Activated naive CD4-positive, alpha-beta T cell treated with anti-CD3 and anti-CD28 coated beads, Interleukin-2, amount 50 U/mL, for 72 hours (primary cell): ENCODE measurements at regions not wholly inside any gene's neighbourhood (a gene's known extent, or its start where the extent isn't known, plus 50 kb on each side); places are given as distances from the start of the nearest gene placed in this dataset.

Experiments
- ATAC-seq, 2 donors: fragments of 150-1000 bp; cut with Tn5 transposase; 2 replicates each; pipeline ENCODE4 v1.10.0; 2021; ENCODE audit warnings: mild to moderate bottlenecking in 2 of 2, moderate library complexity in 2 of 2
- DNase-seq, 2 donors: peaks; one replicate each; pipeline ENCODE4 v3.0.0; 2021 to 2022; ENCODE audit warnings: low spot score in 2 of 2
- H3K27ac Mint-ChIP-seq, 2 donors: one replicate each; pipeline ENCODE4 v1.8.0; 2022; ENCODE audit warnings: mild to moderate bottlenecking in 2 of 2, mixed read lengths in 2 of 2
- H3K36me3 Mint-ChIP-seq, 2 donors: one replicate each; pipeline ENCODE4 v1.8.0; 2022; ENCODE audit warnings: mixed read lengths in 2 of 2
- H3K9me3 Mint-ChIP-seq, 2 donors: one replicate each; pipeline ENCODE4 v1.8.0; 2022; ENCODE audit warnings: mixed read lengths in 2 of 2

DNA sequence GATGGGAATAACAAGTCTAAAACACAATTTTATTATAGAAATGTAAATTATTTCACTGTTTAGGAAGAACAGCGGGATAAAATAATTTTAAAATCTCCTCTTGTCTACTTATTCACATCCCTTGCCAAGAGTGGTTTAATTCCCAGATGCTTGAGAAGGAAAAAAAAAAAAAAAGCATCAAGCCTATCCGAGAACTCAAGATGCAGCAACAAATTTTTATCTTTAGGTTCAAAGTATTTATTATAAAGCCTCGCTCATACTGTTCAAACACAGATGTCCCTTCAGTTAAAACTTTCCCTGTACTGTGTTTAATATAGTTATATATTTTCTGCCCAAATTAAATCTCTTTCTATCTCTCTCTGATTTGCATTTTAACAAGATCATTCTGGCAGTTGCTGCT, 1615.8 kb downstream of the PLA2G4A start:
- no peak for ATAC-seq
- Mint-ChIP-seq H3K27ac (no peak overlapping the region), H3K36me3 (no peaks in the 10 kb centered on the region), H3K9me3 (peaks cover 0 to 4% of the 10 kb centered on the region in 2 donors)
- DNase-seq, result no peak

DNA sequence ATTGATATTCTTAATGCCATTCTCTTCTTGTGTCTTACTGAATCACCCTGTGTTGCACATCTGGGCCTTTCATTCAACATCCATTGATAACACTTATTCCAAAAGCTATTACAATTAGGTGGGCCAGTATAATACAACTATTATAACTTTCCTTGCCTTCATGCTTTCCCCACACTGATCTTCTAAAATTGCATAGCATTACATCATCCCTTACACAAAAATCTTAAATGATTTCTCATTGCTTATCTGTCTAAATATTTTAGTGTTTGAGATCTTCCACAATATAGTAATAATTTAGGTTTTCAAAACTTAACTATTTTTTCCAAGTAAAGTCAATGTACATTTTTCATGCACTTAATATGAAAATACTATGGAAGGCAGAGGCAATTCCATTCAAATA, 1634.1 kb downstream of the PLA2G4A start:
- DNase-seq (no peak), ATAC-seq (no peak)
- Mint-ChIP-seq H3K9me3 (peaks cover 5% of the 10 kb centered on the region in 2 donors), H3K36me3 (no peaks in the 10 kb centered on the region), H3K27ac (no peak overlapping the region)

- H3K36me3 Mint-ChIP-seq, result no peaks in the 10 kb centered on the region
- DNase-seq (no peak), ATAC-seq (no peak)
- peaks cover 0 to 3% of the 10 kb centered on the region in 2 donors for H3K9me3 Mint-ChIP-seq
- H3K27ac Mint-ChIP-seq, result no peak overlapping the region
Observed at GRCh38 chr1:188463919-188464318, 1635.2 kb downstream of the PLA2G4A start.

DNA sequence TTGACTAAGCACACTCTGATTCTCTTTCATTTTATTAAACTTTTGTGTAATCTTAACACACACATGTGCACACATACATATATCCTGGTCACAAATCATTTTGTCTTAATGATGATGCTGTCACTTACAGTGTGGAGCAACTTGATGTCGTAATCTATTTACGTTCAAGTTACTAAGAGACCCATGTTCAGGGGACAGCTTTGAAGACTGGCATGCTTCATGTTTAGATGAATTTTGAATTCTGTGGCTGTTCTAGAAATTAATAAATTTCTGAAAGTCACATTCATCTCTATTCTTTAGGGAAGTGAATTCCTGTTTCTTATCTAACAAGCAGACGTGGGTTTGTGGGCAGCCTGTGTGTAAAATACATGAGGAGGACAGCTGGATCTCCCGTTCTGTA, 1637.8 kb downstream of the PLA2G4A start:
- Mint-ChIP-seq H3K27ac (no peak overlapping the region), H3K9me3 (peaks cover 0 to 3% of the 10 kb centered on the region in 2 donors), H3K36me3 (no peaks in the 10 kb centered on the region)
- DNase-seq (no peak), ATAC-seq (no peak)

DNA sequence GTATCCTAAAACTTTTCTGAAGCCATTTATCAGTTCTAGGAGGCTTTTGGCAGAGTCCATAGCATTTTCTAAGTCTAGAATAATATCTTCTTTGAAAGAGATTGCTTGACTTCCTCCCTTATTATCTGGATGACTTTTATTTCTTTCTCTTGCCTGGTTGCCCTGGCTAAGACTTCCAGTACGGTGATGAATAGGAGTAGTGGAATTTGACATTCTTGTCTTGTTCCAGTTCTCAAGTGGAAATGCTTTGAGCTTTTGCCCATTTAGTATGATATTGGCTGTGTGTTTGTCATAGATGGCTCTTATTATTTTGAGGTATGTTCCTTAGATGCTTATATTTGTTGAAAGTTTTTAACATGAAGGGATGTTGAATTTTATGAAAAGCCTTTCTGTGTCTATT, 1647.9 kb downstream of the PLA2G4A start:
- Mint-ChIP-seq H3K27ac (no peak overlapping the region), H3K36me3 (no peaks in the 10 kb centered on the region), H3K9me3 (peaks cover 17 to 20% of the 10 kb centered on the region in 2 donors)
- DNase-seq (no peak), ATAC-seq (no peak)

DNA sequence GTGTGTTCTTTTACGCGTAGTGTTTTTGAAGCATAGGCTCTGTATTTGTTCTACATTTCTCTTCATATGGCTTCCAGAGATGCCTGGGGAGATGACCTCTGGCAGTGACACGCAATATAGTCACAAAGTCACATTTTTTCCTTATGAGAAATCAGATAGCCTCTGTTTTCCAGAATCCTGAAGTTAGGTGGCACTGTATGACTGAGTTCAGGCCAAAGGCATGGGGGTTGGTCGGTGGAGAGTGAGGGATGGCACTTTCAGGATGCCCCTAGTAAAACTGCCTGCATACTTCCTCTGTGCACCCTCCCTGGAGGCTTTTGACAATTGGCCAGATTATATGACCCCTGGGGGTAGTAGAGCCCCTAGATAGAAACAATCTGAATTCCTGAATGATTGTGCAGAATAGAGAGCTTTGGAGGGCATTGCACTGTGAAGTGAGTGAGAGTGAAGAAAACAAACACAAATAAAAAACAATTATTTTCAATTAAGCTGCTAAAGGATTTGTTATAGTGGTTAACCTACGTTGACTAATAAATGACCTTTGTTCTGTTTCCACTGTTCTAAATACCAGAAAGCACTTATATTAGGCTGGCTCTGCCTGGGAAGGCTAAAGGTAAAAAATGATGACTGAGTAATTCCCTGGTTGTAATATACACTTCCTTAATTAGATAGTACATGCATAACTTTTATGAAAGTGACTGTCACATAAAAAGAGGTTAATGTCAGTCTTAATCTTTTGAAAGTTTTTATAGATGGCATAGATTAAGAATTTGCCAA, 1660.8 kb downstream of the PLA2G4A start:
- Mint-ChIP-seq H3K9me3 (peaks cover 0 to 7% of the 10 kb centered on the region in 2 donors), H3K36me3 (no peaks in the 10 kb centered on the region), H3K27ac (no peak overlapping the region)
- ATAC-seq, result no peak
- no peak for DNase-seq

DNA sequence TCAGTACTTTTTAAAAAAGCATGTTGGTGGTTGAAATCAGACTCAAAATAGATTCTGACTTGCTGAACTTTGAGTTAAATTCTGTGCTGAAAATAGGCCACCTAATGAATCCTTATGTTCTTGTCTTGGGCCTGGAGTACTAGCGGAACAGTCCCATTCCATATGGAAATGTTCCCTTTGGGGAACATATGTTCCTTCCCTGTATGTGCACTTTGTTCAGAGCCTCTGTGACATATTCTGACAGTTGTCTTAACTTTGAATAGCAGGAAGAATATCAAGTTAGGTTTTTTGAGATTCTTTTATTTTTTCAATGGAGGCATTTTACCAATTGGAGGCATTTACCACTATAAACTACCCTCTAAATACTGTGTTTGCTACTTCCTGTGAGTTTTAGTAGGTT, 1667.8 kb downstream of the PLA2G4A start:
- ATAC-seq (no peak), DNase-seq (no peak)
- peaks cover 7 to 14% of the 10 kb centered on the region in 2 donors for H3K9me3 Mint-ChIP-seq
- no peak overlapping the region for H3K27ac Mint-ChIP-seq
- peaks cover 0 to 12% of the 10 kb centered on the region in 2 donors for H3K36me3 Mint-ChIP-seq

- Mint-ChIP-seq H3K27ac (no peak overlapping the region), H3K36me3 (peaks cover 0 to 12% of the 10 kb centered on the region in 2 donors), H3K9me3 (peaks cover 7 to 14% of the 10 kb centered on the region in 2 donors)
- no peak for ATAC-seq
- DNase-seq, result no peak
Observed at GRCh38 chr1:188497020-188497419, 1668.3 kb downstream of the PLA2G4A start.

- H3K9me3 Mint-ChIP-seq, result peaks cover 7 to 14% of the 10 kb centered on the region in 2 donors
- DNase-seq (no peak), ATAC-seq (no peak)
- H3K36me3 Mint-ChIP-seq, result peaks cover 0 to 12% of the 10 kb centered on the region in 2 donors
- no peak overlapping the region for H3K27ac Mint-ChIP-seq
Observed at GRCh38 chr1:188499690-188500089, 1670.9 kb downstream of the PLA2G4A start.

GRCh38 chr1:188514917-188515316, 1686.2 kb downstream of the PLA2G4A start:
- DNase-seq (no peak), ATAC-seq (no peak)
- Mint-ChIP-seq H3K36me3 (no peaks in the 10 kb centered on the region), H3K9me3 (peaks cover 10% of the 10 kb centered on the region in 2 donors), H3K27ac (no peak overlapping the region)

DNA sequence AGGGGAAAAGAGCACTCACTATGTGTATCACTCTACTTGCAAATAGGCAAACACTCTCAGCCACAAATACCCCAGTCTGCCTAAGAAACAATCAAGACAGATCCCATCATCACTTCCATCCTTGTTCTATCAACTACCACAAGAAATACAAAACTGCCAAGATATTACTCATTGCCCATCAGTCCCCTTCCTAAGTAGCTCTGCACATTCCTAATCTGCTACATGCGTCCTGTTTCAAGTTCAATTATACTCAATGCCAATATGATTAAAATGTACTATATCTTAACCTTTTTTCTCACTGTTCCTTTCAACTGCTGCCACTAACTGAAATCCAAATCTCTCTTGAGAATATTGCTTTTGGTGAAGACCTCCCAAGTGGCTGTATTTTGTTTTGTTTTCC, 1688.4 kb downstream of the PLA2G4A start:
- H3K9me3 Mint-ChIP-seq, result peaks cover 5 to 6% of the 10 kb centered on the region in 2 donors
- no peak overlapping the region for H3K27ac Mint-ChIP-seq
- no peak for DNase-seq
- H3K36me3 Mint-ChIP-seq, result no peaks in the 10 kb centered on the region
- no peak for ATAC-seq

- ATAC-seq, result no peak
- no peaks in the 10 kb centered on the region for H3K36me3 Mint-ChIP-seq
Observed at GRCh38 chr1:188551176-188551575, 1722.4 kb downstream of the PLA2G4A start.

DNA sequence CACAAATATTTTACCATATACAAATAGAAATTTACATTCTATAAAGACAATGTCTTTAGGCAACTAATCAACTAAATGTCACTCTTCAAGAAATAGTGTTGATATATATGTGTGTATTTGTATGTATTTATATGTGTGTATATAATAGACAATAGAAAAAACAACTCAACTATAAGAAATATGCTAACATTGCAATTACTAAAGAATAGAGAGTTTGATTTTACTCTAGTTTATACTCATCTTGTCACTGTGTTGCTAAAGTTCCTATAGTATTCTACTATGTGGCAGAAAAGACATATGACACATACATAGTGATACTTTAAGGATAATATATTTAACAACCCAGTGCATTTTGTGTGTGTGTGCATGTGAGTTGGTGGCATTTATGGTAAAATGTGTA, 1728.3 kb downstream of the PLA2G4A start:
- no peak for ATAC-seq
- H3K36me3 Mint-ChIP-seq, result no peaks in the 10 kb centered on the region
- no peak overlapping the region for H3K27ac Mint-ChIP-seq
- H3K9me3 Mint-ChIP-seq, result peaks cover 0 to 6% of the 10 kb centered on the region in 2 donors
- DNase-seq, result no peak

More at GRCh38 chr1:188551176-188551575, 1722.4 kb downstream of the PLA2G4A start:
- Mint-ChIP-seq H3K27ac (no peak overlapping the region), H3K9me3 (peaks cover 6 to 7% of the 10 kb centered on the region in 2 donors)
- no peak for DNase-seq

DNA sequence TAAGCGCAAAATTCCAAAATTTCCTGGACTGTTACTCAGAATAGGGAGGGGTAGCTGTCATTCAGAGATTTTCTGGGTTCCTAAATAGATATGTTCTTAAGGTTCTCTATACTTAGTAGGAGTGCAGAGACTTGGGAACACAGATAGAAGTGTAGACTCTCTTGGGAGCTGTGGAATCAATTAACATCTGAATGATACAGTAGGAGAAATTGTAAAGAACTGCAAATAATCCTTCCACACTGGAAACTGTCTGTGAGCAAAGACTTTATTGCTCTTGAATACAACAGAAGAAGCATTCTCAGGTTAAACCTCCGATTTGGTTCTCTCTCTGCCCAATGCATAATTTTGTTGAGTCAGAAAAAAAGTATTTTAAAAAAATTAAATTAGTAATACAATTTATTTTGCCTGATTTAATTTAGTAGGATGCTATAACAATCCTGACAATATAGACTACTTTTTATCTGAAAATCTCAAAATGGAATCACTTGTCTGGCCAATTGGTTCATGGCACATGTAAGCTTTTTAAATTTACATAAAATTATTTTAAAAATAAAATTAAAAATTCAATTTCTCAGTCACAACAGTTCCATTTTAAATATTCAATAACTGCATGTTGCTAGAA, 1754.3 kb downstream of the PLA2G4A start:
- Mint-ChIP-seq H3K27ac (no peak overlapping the region), H3K9me3 (peaks cover 0 to 3% of the 10 kb centered on the region in 2 donors), H3K36me3 (no peaks in the 10 kb centered on the region)
- no peak for DNase-seq
- no peak for ATAC-seq

GRCh38 chr1:188584119-188584518, 1755.4 kb downstream of the PLA2G4A start:
- no peak for ATAC-seq
- H3K27ac Mint-ChIP-seq, result no peak overlapping the region

GRCh38 chr1:188590641-188591040, 1761.9 kb downstream of the PLA2G4A start:
- peaks cover 0 to 14% of the 10 kb centered on the region in 2 donors for H3K9me3 Mint-ChIP-seq
- no peaks in the 10 kb centered on the region for H3K36me3 Mint-ChIP-seq
- DNase-seq (no peak), ATAC-seq (no peak)
- H3K27ac Mint-ChIP-seq, result no peak overlapping the region

More at GRCh38 chr1:188584119-188584518, 1755.4 kb downstream of the PLA2G4A start:
- no peak for DNase-seq
- no peaks in the 10 kb centered on the region for H3K9me3 Mint-ChIP-seq
- H3K36me3 Mint-ChIP-seq, result no peaks in the 10 kb centered on the region

DNA sequence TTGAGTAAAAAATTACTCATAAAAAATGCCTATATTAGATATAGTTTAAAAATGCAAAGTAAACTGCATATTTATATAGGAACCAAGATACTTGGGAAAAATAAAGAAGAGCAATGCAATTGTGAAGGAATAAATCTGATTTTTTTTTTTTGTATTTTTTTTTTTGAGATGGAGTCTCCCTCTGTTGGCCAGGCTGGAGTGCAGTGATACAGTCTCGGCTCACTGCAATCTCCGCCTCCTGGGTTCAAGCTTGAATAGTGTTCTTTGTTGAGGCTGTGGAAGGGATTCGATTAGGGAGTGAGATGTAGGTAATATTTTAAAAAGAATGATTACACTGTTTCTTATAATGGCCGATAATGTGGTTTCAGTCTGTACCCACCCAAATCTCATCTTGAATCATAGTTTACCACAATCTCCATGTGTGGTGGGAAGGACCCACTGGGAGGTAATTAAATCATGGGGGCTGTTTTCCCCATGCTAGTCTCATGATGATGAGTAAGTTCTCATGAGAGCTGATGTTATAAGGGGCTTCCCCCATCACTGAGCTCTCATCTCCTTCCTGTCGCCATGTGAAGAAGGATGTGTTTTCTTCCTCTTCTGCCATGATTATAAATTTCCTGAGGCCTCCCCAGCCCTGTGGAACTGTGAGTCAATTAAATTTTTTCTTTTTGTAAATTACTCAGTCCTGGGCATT, 1765.9 kb downstream of the PLA2G4A start:
- Mint-ChIP-seq H3K36me3 (no peaks in the 10 kb centered on the region), H3K9me3 (peaks cover 0 to 19% of the 10 kb centered on the region in 2 donors), H3K27ac (no peak overlapping the region)
- ATAC-seq, result no peak
- DNase-seq, result no peak
